K562 (cell line): ENCODE measurements at regions not wholly inside any gene's neighbourhood (a gene's known extent, or its start where the extent isn't known, plus 50 kb on each side); places are given as distances from the start of the nearest gene placed in this dataset.
"Not testable (repeated sequence)": the region's sequence is repeated elsewhere in the genome, so short reads cannot be mapped to it uniquely, and the experiment has no call there.

Experiments
- ATAC-seq: fragments of 200-7000 bp; cut with Tn5 transposase; 3 replicates; pipeline ENCODE4 v1.9.1; 2020; ENCODE audit warnings: moderate library complexity
- BruUV-seq: library from RNA; stranded (reverse); fragments of 400-500 nt; replicated peaks from 2 replicates; lab custom pipeline; 2021; lab: Mats Ljungman, UMichigan
- CTCF ChIA-PET: fragments of 300-600 bp; formaldehyde crosslinking; extraction: SDS; loops from one replicate; lab custom pipeline; 2021; ENCODE audit warnings: low intra/inter-chr PET ratio; lab: Yijun Ruan, JAX
- POLR2A ChIA-PET: fragments of 300-600, 350-650 bp; sonication (Branson Sonifier 250); formaldehyde crosslinking; extraction: SDS; loops from one replicate; lab custom pipeline; 2021; ENCODE audit warnings: antibody characterized with exemption, inconsistent platforms; lab: Yijun Ruan, JAX
- DNase-seq, 4 experiments: peaks; one replicate each; pipeline versions ENCODE4 v3.0.0 to v3.0.0-alpha.2; 2011 to 2018; ENCODE audit warnings: low spot score in 3 of 4, mixed read lengths in 3 of 4; ENCODE audit errors: extremely low read depth in 1 of 4
- FAIRE-seq: peaks from 2 replicates; lab custom pipeline; 2011; peaks lifted over from hg19 to GRCh38; lab: Jason Lieb, UNC
- H2AFZ ChIP-seq: 2 replicates; pipeline ENCODE4 v1.6.0; 2011; ENCODE audit warnings: low read depth, low read length, control low read depth, inconsistent platforms
- H3K27ac ChIP-seq: fragments of 200-600 bp; 3 replicates; pipeline ENCODE4 v1.8.0; 2011; ENCODE audit warnings: low read depth, mild to moderate bottlenecking, control low read depth, inconsistent platforms, low read length, moderate library complexity, mixed read lengths; ENCODE audit errors: extremely low read depth
- H3K27me3 ChIP-seq, 2 experiments: fragments of 300-600 bp in 1 of 2; 2 replicates in 1 of 2; 3 replicates in 1 of 2; pipeline versions ENCODE4 v1.6.0 to v1.8.0; 2011; ENCODE audit warnings: inconsistent platforms in 2 of 2, low read length in 2 of 2, mild to moderate bottlenecking in 1 of 2, mixed read lengths in 1 of 2, moderate library complexity in 1 of 2; ENCODE audit not compliant: control insufficient read depth in 2 of 2, insufficient read depth in 2 of 2
- H3K36me3 ChIP-seq: fragments of 300-600 bp; 3 replicates; pipeline ENCODE4 v1.8.0; 2011; ENCODE audit warnings: mild to moderate bottlenecking, low read length, inconsistent platforms; ENCODE audit not compliant: control insufficient read depth, insufficient read depth
- H3K4me1 ChIP-seq, 2 experiments: fragments of 200-600 bp in 1 of 2; replicated peaks in 1 of 2; 2 replicates in 1 of 2; 3 replicates in 1 of 2; pipeline versions ENCODE4 v1.5.1 to v1.8.0; 2011; ENCODE audit warnings: inconsistent platforms in 2 of 2, low read length in 2 of 2, mild to moderate bottlenecking in 1 of 2, mixed read lengths in 1 of 2, moderate library complexity in 1 of 2; ENCODE audit not compliant: control insufficient read depth in 2 of 2, insufficient read depth in 2 of 2
- H3K4me2 ChIP-seq: 2 replicates; pipeline ENCODE4 v1.6.1; 2011; ENCODE audit warnings: low read length, control low read depth, inconsistent platforms, mixed read lengths; ENCODE audit not compliant: insufficient read depth
- H3K4me3 ChIP-seq: fragments of 200-600 bp; sonication (generic), shearing (Covaris generic); 2 replicates; pipeline ENCODE4 v1.5.1; 2016; ENCODE audit warnings: control low read depth, inconsistent platforms
- H3K79me2 ChIP-seq: fragments of 200-600 bp; 3 replicates; pipeline ENCODE4 v1.8.0; 2011; ENCODE audit warnings: low read length, inconsistent platforms; ENCODE audit not compliant: control insufficient read depth, insufficient read depth
- H3K9ac ChIP-seq, 2 experiments: 2 replicates each; pipeline versions ENCODE4 v1.6.0 to v1.6.1; 2011; ENCODE audit warnings: low read depth in 2 of 2, low read length in 2 of 2, control low read depth in 1 of 2, inconsistent platforms in 1 of 2, mild to moderate bottlenecking in 1 of 2, mixed read lengths in 1 of 2; ENCODE audit not compliant: insufficient read depth in 1 of 2
- H3K9me1 ChIP-seq: one replicate; pipeline ENCODE4 v1.6.0; 2011; ENCODE audit warnings: inconsistent platforms, mild to moderate bottlenecking, low read length, moderate library complexity; ENCODE audit not compliant: control insufficient read depth, insufficient read depth
- H3K9me3 ChIP-seq: replicated peaks from 2 replicates; pipeline ENCODE4 v1.5.1; 2011; ENCODE audit warnings: low read depth, low read length, inconsistent platforms; ENCODE audit not compliant: control insufficient read depth, insufficient read depth
- H4K20me1 ChIP-seq: replicated peaks from 2 replicates; pipeline ENCODE4 v1.6.1; 2011; ENCODE audit warnings: low read length, inconsistent platforms, mixed read lengths; ENCODE audit not compliant: control insufficient read depth, insufficient read depth
- BRD4 ChIP-seq: fragments of 200-600 bp; sonication (generic); IDR thresholded peaks from 2 replicates; pipeline ENCODE4 v1.6.1; 2017; ENCODE audit warnings: inconsistent platforms
- HMG20A ChIP-seq: fragments of 450-650 bp; formaldehyde crosslinking; conservative IDR thresholded peaks from 2 replicates; pipeline ENCODE4 v1.4.0; 2020; ENCODE audit warnings: mild to moderate bottlenecking, mixed read lengths
- IRF9 ChIP-seq: fragments of 450-650 bp; IDR thresholded peaks from 2 replicates; pipeline ENCODE4 v1.6.1; 2016; ENCODE audit warnings: missing biosample characterization, missing genetic modification characterization
- NFXL1 ChIP-seq: fragments of 450-650 bp; formaldehyde crosslinking; IDR thresholded peaks from 2 replicates; pipeline ENCODE4 v1.4.0; 2021; ENCODE audit warnings: mild to moderate bottlenecking
- POLR2AphosphoS2 ChIP-seq: IDR thresholded peaks from 2 replicates; pipeline ENCODE4 v1.6.1; 2012; ENCODE audit warnings: low read length, improper control_type of control experiment
- RBM39 ChIP-seq: fragments of 200-400 bp; formaldehyde crosslinking; optimal IDR thresholded peaks from 2 replicates; pipeline ENCODE3; 2018; ENCODE audit warnings: low read depth, low read length
- RFX5 ChIP-seq: IDR thresholded peaks from 2 replicates; pipeline ENCODE4 v1.6.1; 2011; ENCODE audit warnings: low read depth, mild to moderate bottlenecking, improper control_type of control experiment, low read length
- SUPT5H ChIP-seq: fragments of 450-650 bp; IDR thresholded peaks from 2 replicates; pipeline ENCODE4 v1.6.1; 2016
- TARDBP ChIP-seq: fragments of 450-650 bp; IDR thresholded peaks from 2 replicates; pipeline ENCODE4 v1.6.1; 2016
- THRAP3 ChIP-seq: fragments of 450-650 bp; IDR thresholded peaks from 2 replicates; pipeline ENCODE4 v1.6.1; 2016; ENCODE audit warnings: mild to moderate bottlenecking, inconsistent platforms, borderline replicate concordance
- USF2 ChIP-seq: sonication (generic); formaldehyde crosslinking; IDR thresholded peaks from 2 replicates; pipeline ENCODE4 v1.5.0; 2020; ENCODE audit warnings: missing genetic modification reagents
- WGBS: fragments of 100-300 bp; shearing (Covaris generic); methylation state at CpG from one replicate; pipeline ENCODE4 v1.1.6; 2016; ENCODE audit warnings: low coverage, mixed read lengths; ENCODE audit not compliant: insufficient coverage; ENCODE audit errors: missing lambda C conversion rate; 5-methylcytosine and 5-hydroxymethylcytosine counted together
- in situ Hi-C: fragments of 300-500 bp; cut with MboI; formaldehyde crosslinking; loops from 4 replicates; pipeline ENCODE4 v1.15.0; 2018; ENCODE audit warnings: inconsistent platforms, mixed read lengths
- intact Hi-C: fragments of 100-400 bp; cut with micrococcal nuclease; formaldehyde crosslinking; loops from 2 replicates; pipeline ENCODE4 v1.14.2; 2022
- TF ChIP-seq, protein P1 (sequence below): fragments of 250-450 bp; sonication (Bioruptor Pico); IDR thresholded peaks from 2 replicates; pipeline ENCODE4 v1.9.0; 2021; ENCODE audit warnings: mild to moderate bottlenecking

- Histone ChIP-seq H3K9ac (no peak overlapping the region), H3K4me1 (no peaks in the 10 kb centered on the region), H3K36me3 (no peaks in the 10 kb centered on the region), H3K27me3 (no peaks in the 10 kb centered on the region), H3K9me1 (no peaks in the 10 kb centered on the region), H3K9me3 (no peaks in the 10 kb centered on the region; the same call in 1 of the 2 replicates), H4K20me1 (no peaks in the 10 kb centered on the region), H3K27ac (no peak overlapping the region), H3K4me2 (no peak overlapping the region), H2AFZ (no peak overlapping the region), H3K79me2 (no peaks in the 10 kb centered on the region), H3K4me3 (no peak overlapping the region)
- DNase-seq (no peak), FAIRE-seq (no peak), ATAC-seq (no peak)
- no peak for TF ChIP-seq NFXL1 (CRISPR knock-in tag)
- TF ChIP-seq HMG20A (CRISPR knock-in tag) = no peak
- TF ChIP-seq RBM39 = no peak
- no peak for TF ChIP-seq TARDBP
- no peak for TF ChIP-seq POLR2AphosphoS2
- TF ChIP-seq SUPT5H = no peak
- TF ChIP-seq BRD4 = no peak
- TF ChIP-seq, protein P1, sequence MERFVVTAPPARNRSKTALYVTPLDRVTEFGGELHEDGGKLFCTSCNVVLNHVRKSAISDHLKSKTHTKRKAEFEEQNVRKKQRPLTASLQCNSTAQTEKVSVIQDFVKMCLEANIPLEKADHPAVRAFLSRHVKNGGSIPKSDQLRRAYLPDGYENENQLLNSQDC (CRISPR knock-in tag) = no peak
- no peak for TF ChIP-seq USF2 (CRISPR knock-in tag)
- TF ChIP-seq IRF9 = no peak
- TF ChIP-seq THRAP3 = no peak
- TF ChIP-seq RFX5 = no peak
- ChIA-PET CTCF (no interaction called here), POLR2A (interaction anchor here (0.5 kb wide), 1 partner anchor 1057 kb away, joined by 3 read pairs; no protein-coding TSS in a partner anchor)
- no TSS peak for BruUV-seq
- in situ Hi-C loops (no loop called here), intact Hi-C loops (no loop called here)
- WGBS = 0% methylated on average over 2 of the region's 2 CpGs
Measured at GRCh38 chr19:22491746-22492145, 69.6 kb upstream of the ZNF98 start.

DNA sequence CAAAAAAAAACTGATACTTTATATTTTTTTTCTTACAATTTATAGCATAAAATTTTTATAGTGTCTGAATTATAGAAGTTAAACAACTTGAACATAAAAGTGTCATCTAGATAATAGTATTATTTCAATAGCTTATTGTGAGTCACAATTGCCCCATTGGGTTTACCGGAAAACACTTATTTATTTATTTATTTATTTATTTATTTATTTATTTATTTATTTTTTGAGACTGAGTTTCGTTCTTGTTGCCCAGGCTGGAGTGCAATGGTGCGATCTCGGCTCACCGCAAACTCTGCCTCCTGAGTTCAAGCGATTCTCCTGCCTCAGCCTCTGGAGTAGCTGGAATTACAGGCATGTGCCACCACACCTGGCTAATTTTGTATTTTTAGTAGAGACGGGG lies 61.4 kb upstream of the ZNF98 start:
- H3K79me2 ChIP-seq, H3K4me3 ChIP-seq, in situ Hi-C loops, H3K27ac ChIP-seq, ATAC-seq, H3K9me3 ChIP-seq, CTCF ChIA-PET, FAIRE-seq, H3K4me1 ChIP-seq, H3K9ac ChIP-seq, H2AFZ ChIP-seq, H3K9me1 ChIP-seq, H3K36me3 ChIP-seq, H4K20me1 ChIP-seq, H3K27me3 ChIP-seq, DNase-seq, H3K4me2 ChIP-seq, intact Hi-C loops, BruUV-seq: not testable (repeated sequence)
- POLR2A ChIA-PET = interaction anchor here (0.6 kb wide), 1 partner anchor 1110 kb away, joined by 3 read pairs; no protein-coding TSS in a partner anchor
- 21% methylated on average over 7 of the region's 7 CpGs for WGBS
